Uterus (tissue), 3 donors: ENCODE measurements at regions not wholly inside any gene's neighbourhood (a gene's known extent, or its start where the extent isn't known, plus 50 kb on each side); places are given as distances from the start of the nearest gene placed in this dataset.

Source experiments
- DNase-seq, 2 donors: peaks; one replicate each; pipeline ENCODE4 v3.0.0-alpha.2; 2019 to 2020
- H3K27ac ChIP-seq, 2 donors: fragments of 200-600 bp; sonication (generic); 1 replicate in 1 of 2; 2 replicates in 1 of 2; pipeline ENCODE4 v1.5.1; 2016 to 2018
- H3K27me3 ChIP-seq, 2 donors: fragments of 200-600 bp; sonication (generic); one replicate each; pipeline ENCODE4 v1.5.1; 2018 to 2019; ENCODE audit warnings: control low read depth in 1 of 2
- H3K36me3 ChIP-seq, 2 donors: fragments of 200-600 bp; sonication (generic); one replicate each; pipeline ENCODE4 v1.5.1; 2019; ENCODE audit warnings: control low read depth in 1 of 2
- H3K4me1 ChIP-seq, 2 donors: fragments of 200-600 bp; sonication (generic); one replicate each; pipeline ENCODE4 v1.5.1; 2018 to 2019; ENCODE audit warnings: control low read depth in 1 of 2
- H3K4me3 ChIP-seq, 2 donors: fragments of 200-600 bp; sonication (generic); 1 replicate in 1 of 2; 2 replicates in 1 of 2; pipeline ENCODE4 v1.5.1; 2018 to 2019; ENCODE audit warnings: mild to moderate bottlenecking in 1 of 2
- H3K9me3 ChIP-seq, 2 donors: fragments of 200-600 bp; sonication (generic); one replicate each; pipeline ENCODE4 v1.5.1; 2019; ENCODE audit warnings: control low read depth in 1 of 2
- POLR2A ChIP-seq, 2 donors: fragments of 450-650 bp; IDR thresholded peaks; one replicate each; pipeline ENCODE4 v1.6.1; 2016; ENCODE audit warnings: antibody characterized with exemption in 2 of 2, mild to moderate bottlenecking in 1 of 2, moderate library complexity in 1 of 2
- intact Hi-C: fragments of 100-400 bp; cut with DNase I; formaldehyde crosslinking; loops from one replicate; pipeline ENCODE4 v1.15.1; 2023; ENCODE audit warnings: low total_unique reads
- TF ChIP-seq, protein P1 (sequence below), 4 experiments: fragments of 200-600 bp in 2 of 4; fragments of 450-650 bp in 2 of 4; sonication (generic) in 2 of 4; IDR thresholded peaks; one replicate each; pipeline ENCODE4 v1.5.1; 2016 to 2019; ENCODE audit warnings: antibody characterized with exemption in 4 of 4, mild to moderate bottlenecking in 2 of 4, moderate library complexity in 1 of 4
- donor health status: DM: yes; HTN: yes; CAD: no.

DNA sequence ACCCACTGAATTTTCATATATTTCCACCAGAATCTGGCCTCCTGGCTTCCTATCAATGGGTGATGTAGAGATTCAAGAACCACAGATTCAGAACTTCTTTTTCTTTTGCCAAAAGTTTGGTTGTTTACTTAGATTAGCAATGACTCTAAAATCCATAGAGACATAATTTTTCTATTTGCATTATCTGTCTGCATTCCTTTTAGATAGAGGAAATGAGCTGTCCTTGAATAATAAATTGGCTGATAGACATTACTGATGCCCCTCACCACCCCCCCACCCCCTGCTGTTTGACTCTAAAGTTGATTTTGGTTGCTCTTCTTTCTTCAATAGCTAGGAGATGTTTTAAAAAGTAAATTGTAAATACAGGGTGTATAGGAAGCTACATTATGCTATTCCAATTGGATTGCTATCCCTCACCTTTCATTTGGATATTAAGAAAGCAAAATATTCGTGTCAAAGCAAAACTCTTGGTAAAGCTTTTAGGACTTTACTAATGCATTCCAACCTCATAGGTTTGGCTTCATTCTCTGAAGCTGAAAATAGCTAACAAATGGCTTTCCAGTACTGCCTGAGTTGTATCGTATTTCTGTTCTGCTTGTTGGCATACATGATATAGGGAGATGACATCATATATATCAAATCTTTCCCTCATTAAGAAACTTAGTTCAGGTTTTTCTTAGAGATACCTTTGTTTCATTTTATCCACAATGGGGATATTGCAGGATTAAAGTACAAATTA, 606.0 kb downstream of the ARL4A start:
- H3K4me3 ChIP-seq: no peak overlapping the region
- no peaks in the 10 kb centered on the region for H3K36me3 ChIP-seq
- H3K4me1 ChIP-seq: no peaks in the 10 kb centered on the region
- DNase-seq: no peak
- H3K9me3 ChIP-seq: no peaks in the 10 kb centered on the region
- H3K27me3 ChIP-seq: no peaks in the 10 kb centered on the region
- intact Hi-C loops: no loop called here
- TF ChIP-seq, protein P1, sequence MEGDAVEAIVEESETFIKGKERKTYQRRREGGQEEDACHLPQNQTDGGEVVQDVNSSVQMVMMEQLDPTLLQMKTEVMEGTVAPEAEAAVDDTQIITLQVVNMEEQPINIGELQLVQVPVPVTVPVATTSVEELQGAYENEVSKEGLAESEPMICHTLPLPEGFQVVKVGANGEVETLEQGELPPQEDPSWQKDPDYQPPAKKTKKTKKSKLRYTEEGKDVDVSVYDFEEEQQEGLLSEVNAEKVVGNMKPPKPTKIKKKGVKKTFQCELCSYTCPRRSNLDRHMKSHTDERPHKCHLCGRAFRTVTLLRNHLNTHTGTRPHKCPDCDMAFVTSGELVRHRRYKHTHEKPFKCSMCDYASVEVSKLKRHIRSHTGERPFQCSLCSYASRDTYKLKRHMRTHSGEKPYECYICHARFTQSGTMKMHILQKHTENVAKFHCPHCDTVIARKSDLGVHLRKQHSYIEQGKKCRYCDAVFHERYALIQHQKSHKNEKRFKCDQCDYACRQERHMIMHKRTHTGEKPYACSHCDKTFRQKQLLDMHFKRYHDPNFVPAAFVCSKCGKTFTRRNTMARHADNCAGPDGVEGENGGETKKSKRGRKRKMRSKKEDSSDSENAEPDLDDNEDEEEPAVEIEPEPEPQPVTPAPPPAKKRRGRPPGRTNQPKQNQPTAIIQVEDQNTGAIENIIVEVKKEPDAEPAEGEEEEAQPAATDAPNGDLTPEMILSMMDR (IDR thresholded peaks at IDR 0.05): no peak
- no peak for TF ChIP-seq POLR2A (IDR thresholded peaks at IDR 0.05)
- H3K27ac ChIP-seq: no peak overlapping the region

DNA sequence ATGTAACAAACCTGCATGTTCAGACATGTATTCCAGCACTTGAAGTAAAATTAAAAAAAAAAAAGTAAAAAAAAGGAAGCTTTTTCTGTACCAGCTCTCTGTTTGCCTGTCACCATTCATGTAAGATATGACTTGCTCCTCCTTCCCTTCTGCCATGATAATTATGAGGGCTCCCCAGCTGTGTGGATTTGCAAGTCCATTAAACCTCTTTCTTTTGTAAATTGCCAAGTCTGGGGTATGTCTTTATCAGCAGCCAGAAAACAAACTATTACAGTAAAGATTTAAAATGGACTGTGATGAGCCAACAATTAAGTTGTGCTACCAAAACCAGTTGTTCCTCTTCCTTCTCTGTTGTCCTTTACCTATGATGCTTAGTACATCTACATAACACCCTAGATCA, 619.6 kb downstream of the ARL4A start:
- no peaks in the 10 kb centered on the region for H3K36me3 ChIP-seq
- intact Hi-C loops: no loop called here
- TF ChIP-seq, protein P1 (IDR thresholded peaks at IDR 0.05): no peak
- no peak for TF ChIP-seq POLR2A (IDR thresholded peaks at IDR 0.05)
- no peaks in the 10 kb centered on the region for H3K4me1 ChIP-seq
- no peak overlapping the region for H3K27ac ChIP-seq
- H3K9me3 ChIP-seq: no peaks in the 10 kb centered on the region
- H3K4me3 ChIP-seq: no peak overlapping the region
- no peaks in the 10 kb centered on the region for H3K27me3 ChIP-seq
- DNase-seq: no peak

DNA sequence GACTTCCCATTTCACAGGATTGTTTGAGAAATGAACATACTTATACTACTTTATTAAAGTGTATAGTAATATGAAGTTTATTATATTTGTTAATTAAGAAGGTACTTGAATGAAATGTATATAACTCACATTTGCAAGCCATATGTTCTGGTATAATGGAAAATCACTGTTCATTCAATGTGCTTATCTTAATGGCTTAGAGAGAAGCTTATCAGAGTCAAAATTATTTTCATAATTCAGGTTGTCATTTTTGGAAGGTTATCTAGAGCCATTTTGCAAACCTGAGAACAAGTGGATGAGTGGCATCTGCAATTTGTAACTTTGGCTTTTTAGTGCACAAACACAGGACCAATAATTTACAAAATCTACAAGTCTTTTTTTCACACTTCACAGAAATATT, 621.0 kb downstream of the ARL4A start:
- Histone ChIP-seq H3K27me3 (no peaks in the 10 kb centered on the region), H3K27ac (no peak overlapping the region), H3K4me3 (no peak overlapping the region), H3K9me3 (no peaks in the 10 kb centered on the region), H3K4me1 (no peaks in the 10 kb centered on the region), H3K36me3 (no peaks in the 10 kb centered on the region)
- DNase-seq: no peak
- intact Hi-C loops: no loop called here
- TF ChIP-seq POLR2A (IDR thresholded peaks at IDR 0.05): no peak
- TF ChIP-seq, protein P1 (IDR thresholded peaks at IDR 0.05): no peak

DNA sequence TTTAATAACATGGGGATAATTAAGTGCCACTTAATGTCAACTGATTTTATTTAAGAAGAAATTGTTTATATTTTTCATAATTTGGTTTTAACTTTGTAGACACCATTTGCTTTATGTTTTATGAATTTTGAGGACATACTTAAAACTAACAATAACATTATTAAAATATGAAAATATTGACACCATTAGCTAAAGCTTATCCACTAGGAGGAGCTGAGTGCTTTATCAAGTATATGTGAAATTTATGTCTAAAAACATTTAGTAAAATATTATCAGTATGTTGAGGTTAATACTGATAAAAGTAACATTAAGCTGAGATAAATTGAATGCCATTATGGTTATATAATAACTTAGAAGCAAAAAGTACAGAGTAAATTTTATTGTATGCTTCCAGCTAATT, 622.1 kb downstream of the ARL4A start:
- intact Hi-C loops: no loop called here
- no peaks in the 10 kb centered on the region for H3K27me3 ChIP-seq
- no peak for TF ChIP-seq POLR2A (IDR thresholded peaks at IDR 0.05)
- TF ChIP-seq, protein P1 (IDR thresholded peaks at IDR 0.05): no peak

DNA sequence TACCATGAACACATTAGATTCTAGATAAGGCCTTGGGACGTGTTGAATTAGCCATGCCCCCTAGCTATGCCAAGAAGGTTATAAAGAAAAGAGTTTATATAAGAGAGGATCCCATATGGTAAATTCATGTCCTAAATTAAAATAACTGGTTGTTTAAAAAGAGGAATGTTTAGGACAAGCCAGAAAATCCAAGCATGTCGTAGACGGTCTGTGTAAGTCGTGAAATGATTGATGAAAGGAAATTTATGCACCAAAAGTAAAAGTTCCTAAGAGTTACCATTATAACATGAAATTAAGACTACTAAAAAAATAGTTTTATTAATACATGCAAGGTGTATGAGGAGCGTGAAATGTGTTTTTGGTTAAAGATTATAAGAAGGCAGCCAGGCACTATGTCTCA, 624.9 kb downstream of the ARL4A start:
- Histone ChIP-seq H3K9me3 (no peaks in the 10 kb centered on the region), H3K4me3 (no peak overlapping the region), H3K4me1 (no peaks in the 10 kb centered on the region), H3K27ac (no peak overlapping the region), H3K36me3 (no peaks in the 10 kb centered on the region), H3K27me3 (no peaks in the 10 kb centered on the region)
- intact Hi-C loops: no loop called here
- no peak for DNase-seq
- TF ChIP-seq POLR2A (IDR thresholded peaks at IDR 0.05): no peak
- TF ChIP-seq, protein P1 (IDR thresholded peaks at IDR 0.05): no peak

More for the DNA sequence above, 622.1 kb downstream of the ARL4A start:
- H3K4me1 ChIP-seq: no peaks in the 10 kb centered on the region
- H3K27ac ChIP-seq: no peak overlapping the region
- no peaks in the 10 kb centered on the region for H3K9me3 ChIP-seq
- DNase-seq: no peak
- no peak overlapping the region for H3K4me3 ChIP-seq
- no peaks in the 10 kb centered on the region for H3K36me3 ChIP-seq
